ENCODE measurements at regions not wholly inside any gene's neighbourhood (a gene's known extent, or its start where the extent isn't known, plus 50 kb on each side); places are given as distances from the start of the nearest gene placed in this dataset.
"Not testable (repeated sequence)": the region's sequence is repeated elsewhere in the genome, so short reads cannot be mapped to it uniquely, and the experiment has no call there.

GRCh38 chr12:89064151-89064550 lies 288.1 kb downstream of the DUSP6 start:
- no peaks in the 10 kb centered on the region for H3K9me3 ChIP-seq
- WGBS, 2 donors (ENCODE audit: low coverage in 1 of 2), result 88% methylated on average over 6 of the region's 6 CpGs; no CpG with 5 or more reads in 1 of the 2 donors
- no peak overlapping the region for H3K4me3 ChIP-seq
- H3K27me3 ChIP-seq, result no peaks in the 10 kb centered on the region
- no peak for TF ChIP-seq POLR2A (IDR thresholded peaks at IDR 0.05)
- TF ChIP-seq CTCF (IDR thresholded peaks at IDR 0.05), result no peak
- TF ChIP-seq POLR2AphosphoS5 (IDR thresholded peaks at IDR 0.05), result no peak
- no peak for ATAC-seq
- no peaks in the 10 kb centered on the region for H3K4me1 ChIP-seq
- no peak overlapping the region for H3K27ac ChIP-seq
- no peaks in the 10 kb centered on the region for H3K36me3 ChIP-seq

- no peak for ATAC-seq
- H3K4me3 ChIP-seq, result no peak overlapping the region
- WGBS, 2 donors (ENCODE audit: low coverage in 1 of 2), result 82 to 83% methylated on average over 1 to 2 of the region's 2 CpGs
Observed at GRCh38 chr12:89062996-89063395, 289.3 kb downstream of the DUSP6 start.

GRCh38 chr12:89059721-89060541 lies 292.4 kb downstream of the DUSP6 start:
- Histone ChIP-seq H3K36me3 (no peaks in the 10 kb centered on the region), H3K27me3 (no peaks in the 10 kb centered on the region), H3K27ac (no peak overlapping the region), H3K9me3 (no peaks in the 10 kb centered on the region), H3K4me3 (no peak overlapping the region), H3K4me1 (no peaks in the 10 kb centered on the region)
- no peak for ATAC-seq
- 54 to 61% methylated on average over 4 to 9 of the region's 9 CpGs for WGBS, 2 donors (ENCODE audit: low coverage in 1 of 2)
- TF ChIP-seq POLR2AphosphoS5 (IDR thresholded peaks at IDR 0.05), result no peak
- no peak for TF ChIP-seq POLR2A (IDR thresholded peaks at IDR 0.05)
- no peak for TF ChIP-seq CTCF (IDR thresholded peaks at IDR 0.05)
- no peak for TF ChIP-seq EP300 (IDR thresholded peaks at IDR 0.05)

More at GRCh38 chr12:89062996-89063395, 289.3 kb downstream of the DUSP6 start:
- H3K27me3 ChIP-seq, result no peaks in the 10 kb centered on the region
- no peak for TF ChIP-seq POLR2A (IDR thresholded peaks at IDR 0.05)
- no peak for TF ChIP-seq POLR2AphosphoS5 (IDR thresholded peaks at IDR 0.05)
- no peaks in the 10 kb centered on the region for H3K4me1 ChIP-seq
- H3K36me3 ChIP-seq, result no peaks in the 10 kb centered on the region
- H3K9me3 ChIP-seq, result no peaks in the 10 kb centered on the region
- no peak overlapping the region for H3K27ac ChIP-seq

- 83 to 88% methylated on average over 2 of the region's 3 CpGs for WGBS, 2 donors (ENCODE audit: low coverage in 1 of 2)
Observed at GRCh38 chr12:89059056-89059455, 293.2 kb downstream of the DUSP6 start.

GRCh38 chr12:89058402-89058801 lies 293.9 kb downstream of the DUSP6 start:
- Histone ChIP-seq H3K27ac (no peak overlapping the region), H3K4me3 (no peak overlapping the region), H3K36me3 (no peaks in the 10 kb centered on the region), H3K27me3 (no peaks in the 10 kb centered on the region), H3K4me1 (no peaks in the 10 kb centered on the region), H3K9me3 (no peaks in the 10 kb centered on the region)
- no peak for TF ChIP-seq EP300 (IDR thresholded peaks at IDR 0.05)
- no peak for TF ChIP-seq POLR2A (IDR thresholded peaks at IDR 0.05)
- no peak for TF ChIP-seq POLR2AphosphoS5 (IDR thresholded peaks at IDR 0.05)
- TF ChIP-seq CTCF (IDR thresholded peaks at IDR 0.05), result no peak
- ATAC-seq, result no peak

More at GRCh38 chr12:89059056-89059455, 293.2 kb downstream of the DUSP6 start:
- no peaks in the 10 kb centered on the region for H3K9me3 ChIP-seq
- TF ChIP-seq POLR2A (IDR thresholded peaks at IDR 0.05) (no peak), CTCF (IDR thresholded peaks at IDR 0.05) (no peak), POLR2AphosphoS5 (IDR thresholded peaks at IDR 0.05) (no peak), EP300 (IDR thresholded peaks at IDR 0.05) (no peak)
- ATAC-seq, result no peak
- H3K4me3 ChIP-seq, result no peak overlapping the region
- H3K27me3 ChIP-seq, result no peaks in the 10 kb centered on the region
- no peaks in the 10 kb centered on the region for H3K36me3 ChIP-seq
- no peak overlapping the region for H3K27ac ChIP-seq
- H3K4me1 ChIP-seq, result no peaks in the 10 kb centered on the region

- H3K4me1 ChIP-seq, H3K4me3 ChIP-seq, ATAC-seq, H3K9me3 ChIP-seq, H3K27me3 ChIP-seq, H3K27ac ChIP-seq, H3K36me3 ChIP-seq: not testable (repeated sequence)
- 83% methylated on average over 3 of the region's 4 CpGs; no CpG with 5 or more reads in 1 of the 2 donors for WGBS, 2 donors (ENCODE audit: low coverage in 1 of 2)
Observed at GRCh38 chr12:89053817-89054216, 298.5 kb downstream of the DUSP6 start.

Measured in gastroesophageal sphincter (tissue), 4 donors.